ENCODE measurements at regions not wholly inside any gene's neighbourhood (a gene's known extent, or its start where the extent isn't known, plus 50 kb on each side); places are given as distances from the start of the nearest gene placed in this dataset.

DNA sequence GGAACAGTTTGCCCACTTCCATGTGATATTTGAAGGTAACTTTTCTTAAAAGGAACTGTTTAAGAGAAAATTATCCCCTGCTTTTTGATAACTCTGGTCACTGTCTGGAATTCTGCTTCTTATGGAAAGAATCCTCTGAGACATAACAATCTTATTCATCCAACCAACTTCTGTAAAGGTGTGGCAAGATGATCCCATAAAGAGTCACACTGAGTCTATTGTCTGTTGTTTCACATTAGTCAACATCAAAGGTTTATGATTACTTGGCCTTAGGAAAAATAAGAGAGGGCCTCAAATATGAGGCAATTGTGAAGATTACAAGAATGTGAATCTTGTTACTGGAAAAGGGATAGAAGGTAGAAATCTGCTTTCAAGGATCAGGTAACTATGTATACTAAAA, 88.0 kb upstream of the MAGEB18 start:
- peak; percentile 47 for FAIRE-seq

DNA sequence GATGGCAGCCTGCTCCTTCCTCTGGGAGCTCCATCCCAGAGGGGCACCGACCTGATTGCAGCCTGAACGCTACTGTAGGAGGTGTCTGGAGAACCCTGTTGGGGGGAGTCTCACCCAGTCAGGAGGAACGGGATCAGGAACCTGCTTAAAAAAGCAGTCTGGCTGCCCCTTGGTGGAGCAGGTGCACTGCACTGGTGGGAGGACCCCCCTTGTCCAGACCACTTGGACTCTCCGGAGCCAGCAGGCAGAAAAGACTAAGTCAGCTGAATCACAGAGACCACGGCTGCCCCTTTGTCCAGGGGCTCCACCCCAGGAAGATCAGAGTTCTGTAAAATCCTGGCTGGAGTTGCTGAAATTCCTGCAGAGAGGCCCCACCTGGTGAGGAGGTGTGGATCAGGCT, 67.3 kb upstream of the MAGEB18 start:
- FAIRE-seq = no peak

DNA sequence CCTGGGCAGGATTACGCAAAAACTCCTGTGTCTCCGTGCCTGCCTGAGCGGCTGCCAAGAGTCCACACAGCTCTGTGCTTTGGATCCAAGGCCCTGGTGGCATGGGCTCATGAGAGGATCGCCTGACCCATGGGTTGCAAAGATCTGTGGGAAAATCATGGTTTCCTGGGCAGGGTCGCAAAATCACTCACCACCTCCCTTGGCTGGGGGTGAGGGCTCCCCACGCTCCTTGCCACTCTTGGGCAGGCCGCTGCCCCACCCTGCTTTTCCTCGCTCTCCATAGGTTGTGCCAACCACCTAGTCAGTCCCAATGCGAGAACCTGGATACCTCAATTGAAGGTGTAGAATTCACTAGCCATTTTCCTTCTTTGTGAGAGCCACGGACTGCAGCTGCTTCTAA, 66.5 kb upstream of the MAGEB18 start:
- no peak for FAIRE-seq

- FAIRE-seq = no peak
Observed at GRCh38 chrX:26083093-26083492, 55.0 kb upstream of the MAGEB18 start.

Data from colon (tissue), 2 donors.